ENCODE measurements at regions not wholly inside any gene's neighbourhood (a gene's known extent, or its start where the extent isn't known, plus 50 kb on each side); places are given as distances from the start of the nearest gene placed in this dataset.

- no peak for DNase-seq
These were observed 198.0 kb downstream of the SIM1 start for GRCh38 chr6:100266494-100267401.

- no peak for DNase-seq
These were observed 202.6 kb downstream of the SIM1 start for GRCh38 chr6:100262086-100262485.

- no peak for DNase-seq
These were observed 203.2 kb downstream of the SIM1 start for GRCh38 chr6:100261486-100261885.

GRCh38 chr6:100260584-100260983 lies 204.1 kb downstream of the SIM1 start:
- no peak for DNase-seq

- no peak for DNase-seq
These were observed 204.9 kb downstream of the SIM1 start for GRCh38 chr6:100259865-100260264.

- no peak for DNase-seq
These were observed 206.0 kb downstream of the SIM1 start for GRCh38 chr6:100258752-100259151.

GRCh38 chr6:100257793-100258395 lies 206.8 kb downstream of the SIM1 start:
- DNase-seq: no peak

- DNase-seq: no peak
These were observed 209.0 kb downstream of the SIM1 start for GRCh38 chr6:100255701-100256100.

- no peak for DNase-seq
These were observed 217.6 kb downstream of the SIM1 start for GRCh38 chr6:100247123-100247522.

GRCh38 chr6:100246206-100246605 lies 218.5 kb downstream of the SIM1 start:
- no peak for DNase-seq

GRCh38 chr6:100240798-100241197 lies 223.9 kb downstream of the SIM1 start:
- no peak for DNase-seq

- DNase-seq: no peak
These were observed 226.9 kb downstream of the SIM1 start for GRCh38 chr6:100237821-100238220.

GRCh38 chr6:100236389-100236788 lies 228.3 kb downstream of the SIM1 start:
- DNase-seq: no peak

- no peak for DNase-seq
These were observed 229.1 kb downstream of the SIM1 start for GRCh38 chr6:100235631-100236030.

GRCh38 chr6:100234625-100235024 lies 230.1 kb downstream of the SIM1 start:
- no peak for DNase-seq

GRCh38 chr6:100232781-100233573 lies 231.7 kb downstream of the SIM1 start:
- DNase-seq: no peak

GRCh38 chr6:100230953-100231316 lies 233.8 kb downstream of the SIM1 start:
- DNase-seq: no peak

GRCh38 chr6:100230115-100230952 lies 234.4 kb downstream of the SIM1 start:
- no peak for DNase-seq

GRCh38 chr6:100229512-100229911 lies 235.2 kb downstream of the SIM1 start:
- DNase-seq: no peak

GRCh38 chr6:100228834-100229441 lies 234.9 kb upstream of the MCHR2 start:
- DNase-seq: peak; percentile 56 to 68

GRCh38 chr6:100228437-100228833 lies 234.4 kb upstream of the MCHR2 start:
- DNase-seq: no peak

GRCh38 chr6:100226811-100227210 lies 232.8 kb upstream of the MCHR2 start:
- no peak for DNase-seq

All from activated CD4-positive, alpha-beta T cell treated with anti-CD3 and anti-CD28 coated beads, Interleukin-2, amount 50 U/mL, for 48 hours (primary cell).